NCI-H1436 (cell line): ENCODE measurements at regions not wholly inside any gene's neighbourhood (a gene's known extent, or its start where the extent isn't known, plus 50 kb on each side); places are given as distances from the start of the nearest gene placed in this dataset.

Source experiments
- DNase-seq: peaks from one replicate; lab custom pipeline; 2025; lab: John Stamatoyannopoulos, UW

DNA sequence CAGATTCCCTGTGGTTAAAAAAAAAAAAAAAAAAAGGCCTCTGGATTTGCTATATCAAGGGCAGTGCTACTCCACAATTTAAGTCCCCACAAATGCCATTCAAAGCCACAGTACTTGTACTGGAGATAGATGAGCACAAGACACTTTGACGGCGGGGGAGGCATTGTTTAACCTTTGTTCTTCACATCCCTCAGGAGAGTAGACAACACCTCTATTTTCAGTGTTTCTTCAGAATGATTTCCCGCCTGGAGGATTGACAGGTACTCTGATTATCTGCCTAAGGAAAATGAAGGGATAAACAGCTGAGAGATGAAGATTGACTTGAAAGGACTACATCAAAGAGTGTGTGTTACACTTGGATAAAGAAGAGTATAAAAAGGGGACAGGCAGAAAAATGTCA lies 58.7 kb downstream of the OTOL1 start:
- DNase-seq, result no peak

GRCh38 chr3:161556533-161556932 lies 59.9 kb downstream of the OTOL1 start:
- DNase-seq, result no peak

DNA sequence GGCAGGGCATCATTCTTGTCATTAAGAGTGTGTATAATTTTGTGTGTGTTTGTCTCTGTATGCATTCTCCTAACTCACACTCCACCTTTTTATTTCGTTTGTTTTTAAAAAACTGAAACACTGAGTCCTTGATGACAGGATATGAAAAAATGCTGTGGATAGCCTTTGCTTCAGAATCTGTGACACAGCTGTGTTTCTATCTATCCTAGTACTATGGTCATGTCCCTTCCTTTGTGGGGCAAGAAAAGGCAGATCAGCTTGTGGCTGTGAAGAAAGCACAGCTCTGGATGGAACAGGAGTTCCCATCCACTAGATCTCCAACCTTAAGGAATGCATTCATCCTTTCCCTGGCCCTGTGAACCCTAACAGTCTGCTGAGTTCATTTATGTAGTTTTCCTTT lies 60.3 kb downstream of the OTOL1 start:
- no peak for DNase-seq

DNA sequence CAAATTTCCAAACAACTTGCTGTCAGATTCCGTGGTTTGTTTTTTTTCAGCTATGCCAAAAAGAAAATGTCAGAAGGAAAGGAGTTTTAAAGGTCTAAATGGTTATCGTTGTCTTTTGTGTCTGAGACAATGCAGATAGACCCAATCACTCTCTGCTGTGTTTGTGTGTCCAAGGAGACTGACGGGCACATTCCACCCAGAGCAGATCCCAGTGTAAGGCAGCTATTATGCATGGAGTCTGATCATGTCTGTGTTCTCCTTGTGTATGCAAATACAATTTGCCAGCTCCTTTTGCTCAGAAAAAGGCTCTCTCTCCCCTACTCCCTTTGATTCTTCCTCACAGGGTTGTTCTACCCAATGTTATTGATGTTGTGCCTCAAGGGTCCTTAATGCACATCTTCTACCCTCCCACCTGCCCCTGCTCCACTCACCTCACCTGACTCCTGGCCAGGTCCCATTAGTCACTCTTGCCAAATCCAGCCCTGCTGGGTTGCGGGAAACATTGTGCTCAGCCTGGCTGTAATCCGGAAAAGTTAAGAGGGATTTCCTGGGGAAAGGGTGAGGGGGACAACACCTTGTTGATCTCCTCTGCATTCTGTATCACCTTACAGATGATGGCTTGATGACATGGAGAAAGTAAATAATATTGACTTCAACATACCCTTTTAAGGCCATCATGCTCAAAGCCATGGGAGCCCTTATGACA lies 61.0 kb downstream of the OTOL1 start:
- DNase-seq, result no peak

- DNase-seq, result no peak
Measured at GRCh38 chr3:161558236-161558635, 61.6 kb downstream of the OTOL1 start.

DNA sequence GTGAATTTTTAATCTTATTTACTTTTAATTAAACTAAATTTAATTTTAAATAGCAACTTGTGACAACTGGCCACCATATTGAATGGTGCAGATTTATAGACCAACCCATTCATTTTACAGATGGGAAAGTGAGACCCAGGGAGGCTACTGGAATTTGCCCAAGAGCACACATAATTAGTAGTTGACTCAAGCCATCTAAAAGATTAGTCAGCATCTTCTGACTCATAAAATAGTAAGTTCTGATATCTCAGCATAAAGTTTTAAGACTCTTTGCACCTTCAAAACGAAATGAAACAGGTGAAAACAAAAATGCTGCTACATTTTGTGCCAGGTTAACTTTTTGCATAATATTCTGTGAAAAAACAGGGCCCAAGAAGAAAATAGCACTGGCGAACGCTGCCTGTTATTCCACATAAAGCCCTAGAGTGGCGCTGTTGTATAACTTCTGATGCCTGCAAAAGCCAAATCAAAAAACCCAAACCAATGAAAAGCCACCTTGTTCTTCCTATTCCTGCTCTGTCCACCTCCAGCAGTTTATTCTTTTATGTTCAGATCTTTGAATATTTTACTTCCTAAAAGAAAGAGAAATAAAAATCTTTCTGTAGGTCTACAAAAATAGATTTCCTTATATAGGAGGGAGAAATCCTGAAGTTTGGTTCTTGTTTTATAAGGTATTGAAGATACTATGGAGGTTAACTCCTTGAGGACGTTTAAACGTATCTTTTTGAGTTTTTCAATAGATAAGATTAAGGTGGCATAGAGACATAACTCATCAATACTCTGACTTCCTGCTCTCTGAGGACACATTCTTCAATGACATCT lies 62.8 kb downstream of the OTOL1 start:
- peak; percentile 39 for DNase-seq

- DNase-seq, result peak; percentile 21
Measured at GRCh38 chr3:161560008-161560637, 63.5 kb downstream of the OTOL1 start.

- DNase-seq, result no peak
Measured at GRCh38 chr3:161567577-161568361, 71.2 kb downstream of the OTOL1 start.

- no peak for DNase-seq
Measured at GRCh38 chr3:161568671-161569070, 72.1 kb downstream of the OTOL1 start.

GRCh38 chr3:161571951-161572350 lies 75.3 kb downstream of the OTOL1 start:
- no peak for DNase-seq

GRCh38 chr3:161573136-161573535 lies 76.5 kb downstream of the OTOL1 start:
- DNase-seq, result no peak

GRCh38 chr3:161575901-161576300 lies 79.3 kb downstream of the OTOL1 start:
- DNase-seq, result no peak

GRCh38 chr3:161576311-161576710 lies 79.7 kb downstream of the OTOL1 start:
- no peak for DNase-seq

- DNase-seq, result peak; percentile 56
Measured at GRCh38 chr3:161576714-161577510, 80.3 kb downstream of the OTOL1 start.

- DNase-seq, result no peak
Measured at GRCh38 chr3:161577662-161578061, 81.1 kb downstream of the OTOL1 start.

DNA sequence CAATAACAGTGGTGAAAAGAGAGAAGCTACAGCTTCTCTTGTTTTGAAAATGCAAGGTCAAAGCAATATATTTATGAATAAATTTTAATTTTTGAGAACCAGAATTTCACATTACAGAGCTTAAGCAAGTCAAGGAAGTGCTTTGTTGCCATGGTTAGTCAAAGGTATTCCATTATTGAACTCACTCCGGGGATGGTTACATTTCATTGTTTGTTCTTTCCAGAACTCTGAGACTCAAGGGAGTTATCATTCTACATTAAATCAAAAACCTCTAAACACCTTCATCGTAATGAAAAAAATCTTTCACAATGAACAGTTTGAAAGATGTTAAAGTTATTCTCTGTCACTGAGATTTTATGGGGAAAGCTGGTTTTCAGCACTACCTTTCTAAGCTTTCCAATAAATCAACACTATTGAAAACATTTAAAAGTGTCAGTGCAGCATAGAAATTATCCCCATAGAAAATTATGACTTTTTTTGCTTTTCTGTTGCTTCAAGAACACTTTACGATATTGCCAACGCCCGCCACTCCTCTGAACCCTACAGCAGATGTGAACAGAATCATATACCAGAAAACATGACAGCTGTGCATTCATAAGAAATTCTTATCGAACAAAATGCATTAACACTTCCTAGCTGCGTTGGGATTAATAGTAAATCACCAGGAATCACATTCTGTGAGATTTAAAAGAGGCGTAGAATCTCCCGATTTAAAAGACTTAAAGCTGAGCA lies 83.0 kb downstream of the OTOL1 start:
- DNase-seq, result no peak

- DNase-seq, result no peak
Measured at GRCh38 chr3:161585922-161586321, 89.3 kb downstream of the OTOL1 start.

GRCh38 chr3:161586556-161587235 lies 90.1 kb downstream of the OTOL1 start:
- no peak for DNase-seq

DNA sequence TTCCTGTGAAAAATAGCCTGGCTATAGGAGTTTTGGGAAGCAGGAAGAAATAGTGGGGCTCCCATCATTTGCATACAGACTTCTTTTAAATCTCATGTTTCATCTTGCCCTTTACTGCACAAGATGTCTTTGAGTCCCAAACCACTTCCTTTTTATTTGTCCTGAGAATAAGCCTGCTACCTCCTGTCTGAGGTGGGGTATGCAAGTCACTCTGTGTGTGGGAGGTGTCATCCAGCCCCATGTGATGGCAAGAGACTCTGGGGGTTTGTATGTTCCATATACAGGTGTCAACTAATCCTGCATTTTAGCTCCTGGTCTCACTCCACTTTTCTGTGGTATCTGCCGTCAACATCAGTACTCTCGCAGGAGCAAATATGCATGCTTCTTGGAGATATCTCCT lies 102.0 kb downstream of the OTOL1 start:
- DNase-seq, result no peak

GRCh38 chr3:161599697-161600096 lies 103.1 kb downstream of the OTOL1 start:
- DNase-seq, result no peak
